Endothelial cell of umbilical vein (primary cell): ENCODE measurements at regions not wholly inside any gene's neighbourhood (a gene's known extent, or its start where the extent isn't known, plus 50 kb on each side); places are given as distances from the start of the nearest gene placed in this dataset.

ENCODE experiments used
- BruUV-seq: library from RNA; stranded (reverse); fragments of 400-500 nt; replicated peaks from 2 replicates; lab custom pipeline; 2021; lab: Mats Ljungman, UMichigan
- CTCF ChIA-PET: fragments of 300-600, 350-600 bp; sonication (Branson Sonifier 250); formaldehyde crosslinking; loops from one replicate; lab custom pipeline; 2021; ENCODE audit warnings: antibody characterized with exemption, inconsistent platforms; lab: Charles Lee
- POLR2A ChIA-PET: fragments of 300-600, 350-600 bp; sonication (Branson Sonifier 250); formaldehyde crosslinking; loops from one replicate; lab custom pipeline; 2021; ENCODE audit warnings: antibody characterized with exemption, inconsistent platforms; lab: Charles Lee
- DNase-seq: peaks from one replicate; pipeline ENCODE4 v3.0.0-alpha.2; 2011; ENCODE audit warnings: low read depth, low spot score
- FAIRE-seq: peaks from 2 replicates; lab custom pipeline; 2011; peaks lifted over from hg19 to GRCh38; lab: Jason Lieb, UNC
- H2AFZ ChIP-seq: 2 replicates; pipeline ENCODE4 v1.6.0; 2012; ENCODE audit warnings: low read depth, low read length, control low read depth, inconsistent platforms
- H3K27ac ChIP-seq: 2 replicates; pipeline ENCODE4 v1.5.1; 2011; ENCODE audit warnings: low read depth, mild to moderate bottlenecking, control low read depth, low read length, moderate library complexity; ENCODE audit not compliant: insufficient read depth
- H3K27me3 ChIP-seq, 2 experiments: 2 replicates each; pipeline versions ENCODE4 v1.6.0 to v1.6.1; 2011; ENCODE audit warnings: low read length in 2 of 2, mixed read lengths in 1 of 2; ENCODE audit not compliant: control insufficient read depth in 2 of 2, insufficient read depth in 2 of 2
- H3K36me3 ChIP-seq, 2 experiments: 2 replicates in 1 of 2; 3 replicates in 1 of 2; pipeline ENCODE4 v1.5.1; 2011; ENCODE audit warnings: low read length in 2 of 2, mild to moderate bottlenecking in 1 of 2, moderate library complexity in 1 of 2; ENCODE audit not compliant: control insufficient read depth in 2 of 2, insufficient read depth in 2 of 2; ENCODE audit errors: extremely low read depth in 1 of 2
- H3K4me1 ChIP-seq: 3 replicates; pipeline ENCODE4 v1.5.1; 2011; ENCODE audit warnings: mild to moderate bottlenecking, low read length; ENCODE audit not compliant: control insufficient read depth, insufficient read depth; ENCODE audit errors: extremely low read depth
- H3K4me2 ChIP-seq: 2 replicates; pipeline ENCODE4 v1.6.1; 2011; ENCODE audit warnings: low read length, control low read depth, mixed read lengths; ENCODE audit not compliant: insufficient read depth
- H3K4me3 ChIP-seq, 3 experiments: fragments of 200-600 bp in 1 of 3; sonication (generic), shearing (Covaris generic) in 1 of 3; replicated peaks in 1 of 3; 2 replicates each; pipeline ENCODE4 v1.5.1; 2011 to 2016; ENCODE audit warnings: control low read depth in 3 of 3, low read length in 3 of 3, mild to moderate bottlenecking in 2 of 3, inconsistent platforms in 1 of 3, low read depth in 1 of 3, moderate library complexity in 1 of 3; ENCODE audit not compliant: insufficient read depth in 1 of 3
- H3K79me2 ChIP-seq: 2 replicates; pipeline ENCODE4 v1.6.0; 2012; ENCODE audit warnings: low read length, inconsistent platforms; ENCODE audit not compliant: control insufficient read depth, insufficient read depth
- H3K9ac ChIP-seq: replicated peaks from 2 replicates; pipeline ENCODE3; 2011; ENCODE audit warnings: low read length, control low read depth; ENCODE audit not compliant: insufficient read depth; ENCODE audit errors: extremely low read depth
- H3K9me1 ChIP-seq: replicated peaks from 3 replicates; pipeline ENCODE4 v1.6.0; 2011; ENCODE audit warnings: mild to moderate bottlenecking, low read length; ENCODE audit not compliant: control insufficient read depth, insufficient read depth; ENCODE audit errors: extremely low read depth
- H3K9me3 ChIP-seq: replicated peaks from 2 replicates; pipeline ENCODE4 v1.5.1; 2012; ENCODE audit warnings: low read length, inconsistent platforms; ENCODE audit not compliant: control insufficient read depth, insufficient read depth
- H4K20me1 ChIP-seq: replicated peaks from 2 replicates; pipeline ENCODE3; 2011; ENCODE audit warnings: mild to moderate bottlenecking, low read length; ENCODE audit not compliant: control insufficient read depth, insufficient read depth; ENCODE audit errors: extremely low read depth
- EZH2 ChIP-seq: IDR thresholded peaks from 2 replicates; pipeline ENCODE4 v1.6.1; 2012; ENCODE audit warnings: borderline replicate concordance, low read depth, mild to moderate bottlenecking, moderate library complexity, low read length, inconsistent platforms; ENCODE audit not compliant: severe bottlenecking
- FOS ChIP-seq: IDR thresholded peaks from 2 replicates; pipeline ENCODE4 v1.6.1; 2011; ENCODE audit warnings: mild to moderate bottlenecking, low read length, moderate library complexity, borderline replicate concordance; ENCODE audit not compliant: insufficient read depth
- GATA2 ChIP-seq: IDR thresholded peaks from 2 replicates; pipeline ENCODE4 v1.7.0; 2011; ENCODE audit warnings: low read depth, mild to moderate bottlenecking, moderate library complexity, mixed read lengths, low read length; ENCODE audit not compliant: insufficient read length, insufficient read depth
- JUN ChIP-seq: IDR thresholded peaks from 2 replicates; pipeline ENCODE4 v1.6.1; 2011; ENCODE audit warnings: borderline replicate concordance, low read depth; ENCODE audit not compliant: insufficient read length, insufficient read depth
- MYC ChIP-seq: IDR thresholded peaks from one replicate; pipeline ENCODE4 v1.6.1; 2011; ENCODE audit warnings: mild to moderate bottlenecking, low read depth, low read length
- POLR2A ChIP-seq: IDR thresholded peaks from 2 replicates; pipeline ENCODE4 v1.6.1; 2012; ENCODE audit warnings: low read depth, mild to moderate bottlenecking, control low read depth, low read length
- POLR2AphosphoS5 ChIP-seq: IDR thresholded peaks from 2 replicates; pipeline ENCODE4 v1.6.1; 2012; ENCODE audit warnings: low read depth, mild to moderate bottlenecking, control low read depth, low read length, moderate library complexity; ENCODE audit not compliant: insufficient read depth
- dilution Hi-C: fragments of 300-500 bp; cut with MboI; formaldehyde crosslinking; loops from one replicate; pipeline ENCODE4 v1.15.0; 2019; ENCODE audit warnings: low sequenced_read_pairs; ENCODE audit not compliant: extremely low pct_ligation_motif_present
- intact Hi-C: fragments of 100-400 bp; cut with micrococcal nuclease; formaldehyde crosslinking; loops from one replicate; pipeline ENCODE4 v1.10.0; 2022
- TF ChIP-seq, protein P1 (sequence below), 2 donors: IDR thresholded peaks; 1 replicate in 1 of 2; 2 replicates in 1 of 2; pipeline ENCODE4 v1.5.1; 2011; ENCODE audit warnings: low read length in 2 of 2, mild to moderate bottlenecking in 2 of 2, moderate library complexity in 2 of 2, control low read depth in 1 of 2, inconsistent platforms in 1 of 2, low read depth in 1 of 2; ENCODE audit not compliant: insufficient read depth in 1 of 2; ENCODE audit errors: extremely low read depth in 1 of 2
- TF ChIP-seq, protein P2 (sequence below): IDR thresholded peaks from 2 replicates; pipeline ENCODE4 v1.6.1; 2011; ENCODE audit not compliant: insufficient read depth, insufficient read length

- no peaks in the 10 kb centered on the region for H3K4me1 ChIP-seq
- no peak overlapping the region for H3K4me2 ChIP-seq
- no peak overlapping the region for H3K4me3 ChIP-seq
- ChIA-PET POLR2A (no interaction called here), CTCF (no interaction called here)
- H3K79me2 ChIP-seq, result no peaks in the 10 kb centered on the region
- no peak overlapping the region for H3K27ac ChIP-seq
- no peaks in the 10 kb centered on the region for H3K27me3 ChIP-seq
- DNase-seq, result no peak
- H4K20me1 ChIP-seq, result no peaks in the 10 kb centered on the region
- H2AFZ ChIP-seq, result no peak overlapping the region
- no TSS peak for BruUV-seq
- dilution Hi-C loops, result no loop called here
- FAIRE-seq, result no peak
- no peaks in the 10 kb centered on the region for H3K36me3 ChIP-seq
- no peaks in the 10 kb centered on the region for H3K9me3 ChIP-seq
- H3K9ac ChIP-seq, result no peak overlapping the region
- no peaks in the 10 kb centered on the region for H3K9me1 ChIP-seq
- TF ChIP-seq EZH2, result no peak
- no peak for TF ChIP-seq POLR2A
- no peak for TF ChIP-seq JUN
- TF ChIP-seq, protein P1, sequence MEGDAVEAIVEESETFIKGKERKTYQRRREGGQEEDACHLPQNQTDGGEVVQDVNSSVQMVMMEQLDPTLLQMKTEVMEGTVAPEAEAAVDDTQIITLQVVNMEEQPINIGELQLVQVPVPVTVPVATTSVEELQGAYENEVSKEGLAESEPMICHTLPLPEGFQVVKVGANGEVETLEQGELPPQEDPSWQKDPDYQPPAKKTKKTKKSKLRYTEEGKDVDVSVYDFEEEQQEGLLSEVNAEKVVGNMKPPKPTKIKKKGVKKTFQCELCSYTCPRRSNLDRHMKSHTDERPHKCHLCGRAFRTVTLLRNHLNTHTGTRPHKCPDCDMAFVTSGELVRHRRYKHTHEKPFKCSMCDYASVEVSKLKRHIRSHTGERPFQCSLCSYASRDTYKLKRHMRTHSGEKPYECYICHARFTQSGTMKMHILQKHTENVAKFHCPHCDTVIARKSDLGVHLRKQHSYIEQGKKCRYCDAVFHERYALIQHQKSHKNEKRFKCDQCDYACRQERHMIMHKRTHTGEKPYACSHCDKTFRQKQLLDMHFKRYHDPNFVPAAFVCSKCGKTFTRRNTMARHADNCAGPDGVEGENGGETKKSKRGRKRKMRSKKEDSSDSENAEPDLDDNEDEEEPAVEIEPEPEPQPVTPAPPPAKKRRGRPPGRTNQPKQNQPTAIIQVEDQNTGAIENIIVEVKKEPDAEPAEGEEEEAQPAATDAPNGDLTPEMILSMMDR (IDR thresholded peaks at IDR 0.05; ENCODE audit: extremely low read depth in 1 of 2, insufficient read depth in 1 of 2, low read depth in 1 of 2, low read length in 2 of 2), result no peak
- TF ChIP-seq MYC, result no peak
- no peak for TF ChIP-seq GATA2
- no peak for TF ChIP-seq POLR2AphosphoS5
- no peak for TF ChIP-seq FOS
- TF ChIP-seq, protein P2, sequence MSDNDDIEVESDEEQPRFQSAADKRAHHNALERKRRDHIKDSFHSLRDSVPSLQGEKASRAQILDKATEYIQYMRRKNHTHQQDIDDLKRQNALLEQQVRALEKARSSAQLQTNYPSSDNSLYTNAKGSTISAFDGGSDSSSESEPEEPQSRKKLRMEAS, result no peak
- intact Hi-C loops, result no loop called here
These were observed 487.3 kb downstream of the INSC start for GRCh38 chr11:15602047-15602446.
